ENCODE measurements at regions not wholly inside any gene's neighbourhood (a gene's known extent, or its start where the extent isn't known, plus 50 kb on each side); places are given as distances from the start of the nearest gene placed in this dataset.

DNA sequence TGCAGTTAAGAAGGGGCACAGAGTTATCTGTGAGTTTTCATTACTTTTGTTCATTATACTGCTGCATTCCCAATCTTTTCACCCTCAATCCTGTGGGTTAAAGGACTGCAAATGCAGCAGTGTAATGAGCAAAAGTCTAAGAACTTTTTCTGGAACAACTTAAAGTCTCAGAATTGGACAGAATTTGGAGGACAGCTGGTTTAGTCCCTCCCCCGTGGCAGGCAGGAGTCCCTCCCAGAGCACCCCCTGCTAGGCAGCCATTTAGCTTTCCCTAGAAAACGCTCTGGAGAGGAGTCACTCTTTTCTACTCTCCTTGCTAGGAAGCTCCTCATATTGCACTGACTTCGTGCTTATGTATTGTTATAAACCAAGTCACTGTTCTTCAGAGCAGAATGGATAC, 156.3 kb upstream of the UBE2E1 start:
- no peak for TF ChIP-seq EZH2 (IDR thresholded peaks at IDR 0.05; ENCODE audit: borderline replicate concordance, insufficient read depth, low read length, poor library complexity, severe bottlenecking)
- TF ChIP-seq, protein P1, sequence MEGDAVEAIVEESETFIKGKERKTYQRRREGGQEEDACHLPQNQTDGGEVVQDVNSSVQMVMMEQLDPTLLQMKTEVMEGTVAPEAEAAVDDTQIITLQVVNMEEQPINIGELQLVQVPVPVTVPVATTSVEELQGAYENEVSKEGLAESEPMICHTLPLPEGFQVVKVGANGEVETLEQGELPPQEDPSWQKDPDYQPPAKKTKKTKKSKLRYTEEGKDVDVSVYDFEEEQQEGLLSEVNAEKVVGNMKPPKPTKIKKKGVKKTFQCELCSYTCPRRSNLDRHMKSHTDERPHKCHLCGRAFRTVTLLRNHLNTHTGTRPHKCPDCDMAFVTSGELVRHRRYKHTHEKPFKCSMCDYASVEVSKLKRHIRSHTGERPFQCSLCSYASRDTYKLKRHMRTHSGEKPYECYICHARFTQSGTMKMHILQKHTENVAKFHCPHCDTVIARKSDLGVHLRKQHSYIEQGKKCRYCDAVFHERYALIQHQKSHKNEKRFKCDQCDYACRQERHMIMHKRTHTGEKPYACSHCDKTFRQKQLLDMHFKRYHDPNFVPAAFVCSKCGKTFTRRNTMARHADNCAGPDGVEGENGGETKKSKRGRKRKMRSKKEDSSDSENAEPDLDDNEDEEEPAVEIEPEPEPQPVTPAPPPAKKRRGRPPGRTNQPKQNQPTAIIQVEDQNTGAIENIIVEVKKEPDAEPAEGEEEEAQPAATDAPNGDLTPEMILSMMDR (IDR thresholded peaks at IDR 0.05; ENCODE audit: poor library complexity, severe bottlenecking): no peak
- TF ChIP-seq, protein P2, sequence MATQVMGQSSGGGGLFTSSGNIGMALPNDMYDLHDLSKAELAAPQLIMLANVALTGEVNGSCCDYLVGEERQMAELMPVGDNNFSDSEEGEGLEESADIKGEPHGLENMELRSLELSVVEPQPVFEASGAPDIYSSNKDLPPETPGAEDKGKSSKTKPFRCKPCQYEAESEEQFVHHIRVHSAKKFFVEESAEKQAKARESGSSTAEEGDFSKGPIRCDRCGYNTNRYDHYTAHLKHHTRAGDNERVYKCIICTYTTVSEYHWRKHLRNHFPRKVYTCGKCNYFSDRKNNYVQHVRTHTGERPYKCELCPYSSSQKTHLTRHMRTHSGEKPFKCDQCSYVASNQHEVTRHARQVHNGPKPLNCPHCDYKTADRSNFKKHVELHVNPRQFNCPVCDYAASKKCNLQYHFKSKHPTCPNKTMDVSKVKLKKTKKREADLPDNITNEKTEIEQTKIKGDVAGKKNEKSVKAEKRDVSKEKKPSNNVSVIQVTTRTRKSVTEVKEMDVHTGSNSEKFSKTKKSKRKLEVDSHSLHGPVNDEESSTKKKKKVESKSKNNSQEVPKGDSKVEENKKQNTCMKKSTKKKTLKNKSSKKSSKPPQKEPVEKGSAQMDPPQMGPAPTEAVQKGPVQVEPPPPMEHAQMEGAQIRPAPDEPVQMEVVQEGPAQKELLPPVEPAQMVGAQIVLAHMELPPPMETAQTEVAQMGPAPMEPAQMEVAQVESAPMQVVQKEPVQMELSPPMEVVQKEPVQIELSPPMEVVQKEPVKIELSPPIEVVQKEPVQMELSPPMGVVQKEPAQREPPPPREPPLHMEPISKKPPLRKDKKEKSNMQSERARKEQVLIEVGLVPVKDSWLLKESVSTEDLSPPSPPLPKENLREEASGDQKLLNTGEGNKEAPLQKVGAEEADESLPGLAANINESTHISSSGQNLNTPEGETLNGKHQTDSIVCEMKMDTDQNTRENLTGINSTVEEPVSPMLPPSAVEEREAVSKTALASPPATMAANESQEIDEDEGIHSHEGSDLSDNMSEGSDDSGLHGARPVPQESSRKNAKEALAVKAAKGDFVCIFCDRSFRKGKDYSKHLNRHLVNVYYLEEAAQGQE (IDR thresholded peaks at IDR 0.05; ENCODE audit: borderline replicate concordance): no peak
- no peak for TF ChIP-seq EP300 (conservative IDR thresholded peaks at IDR 0.05; ENCODE audit: poor library complexity, severe bottlenecking)
- TF ChIP-seq POLR2AphosphoS5 (IDR thresholded peaks at IDR 0.05): no peak

All from neural cell (in vitro differentiated cells).